ENCODE measurements at regions not wholly inside any gene's neighbourhood (a gene's known extent, or its start where the extent isn't known, plus 50 kb on each side); places are given as distances from the start of the nearest gene placed in this dataset.

GRCh38 chr1:36579039-36579438 is 96.3 kb upstream of the CSF3R start:
- no peaks in the 10 kb centered on the region for H3K4me1 ChIP-seq (ENCODE audit: control insufficient read depth in 4 of 4, insufficient read depth in 4 of 4, low read length in 3 of 4)
- H3K9ac ChIP-seq (ENCODE audit: low read depth in 1 of 2, low read length in 2 of 2), result no peak overlapping the region
- DNase-seq (ENCODE audit: low spot score), result no peak
- no peaks in the 10 kb centered on the region for H3K9me3 ChIP-seq (ENCODE audit: control insufficient read depth in 4 of 4, low read length in 3 of 4)
- H3K36me3 ChIP-seq (ENCODE audit: control insufficient read depth in 4 of 4, insufficient read depth in 3 of 4, low read depth in 1 of 4, low read length in 3 of 4), result no peaks in the 10 kb centered on the region
- H3K27ac ChIP-seq (ENCODE audit: low read depth in 1 of 2, low read length in 2 of 2), result no peak overlapping the region
- H3K4me3 ChIP-seq (ENCODE audit: low read depth in 1 of 3, low read length in 3 of 3), result no peak overlapping the region
- TF ChIP-seq EGR1 (IDR thresholded peaks at IDR 0.05; ENCODE audit: low read depth in 2 of 2), result no peak
- no peak for TF ChIP-seq HNF4A (conservative IDR thresholded peaks at IDR 0.05)
- no peak for TF ChIP-seq TAF1 (conservative IDR thresholded peaks at IDR 0.05)
- TF ChIP-seq ATF3 (IDR thresholded peaks at IDR 0.05), result no peak
- no peak for TF ChIP-seq SP1 (IDR thresholded peaks at IDR 0.05)
- no peak for TF ChIP-seq RXRA (IDR thresholded peaks at IDR 0.05)
- TF ChIP-seq RAD21 (IDR thresholded peaks at IDR 0.05), result no peak
- no peak for TF ChIP-seq HNF4G (IDR thresholded peaks at IDR 0.05)
- TF ChIP-seq JUND (IDR thresholded peaks at IDR 0.05), result no peak
- no peak for TF ChIP-seq REST (IDR thresholded peaks at IDR 0.05)
- TF ChIP-seq FOXA2 (IDR thresholded peaks at IDR 0.05), result no peak
- TF ChIP-seq FOXA1 (IDR thresholded peaks at IDR 0.05), result no peak
- TF ChIP-seq CTCF (IDR thresholded peaks at IDR 0.05; ENCODE audit: low read depth, low read length, missing input control), result no peak
- TF ChIP-seq NR2F2 (IDR thresholded peaks at IDR 0.05), result no peak
- no peak for TF ChIP-seq YY1 (IDR thresholded peaks at IDR 0.05)
- no peak for TF ChIP-seq MAX (IDR thresholded peaks at IDR 0.05)
- TF ChIP-seq GABPA (IDR thresholded peaks at IDR 0.05 in 1 of 2, conservative IDR thresholded peaks at IDR 0.05 in 1 of 2), result no peak
- no peak for TF ChIP-seq ZBTB33 (IDR thresholded peaks at IDR 0.05)
- H3K27me3 ChIP-seq (ENCODE audit: control insufficient read depth in 4 of 4, insufficient read depth in 4 of 4, low read length in 3 of 4), result peaks cover 0 to 3% (median 1%) of the 10 kb centered on the region in 4 donors
- WGBS, result 79% methylated on average over 8 of the region's 8 CpGs

Data from liver (tissue), 8 donors.